Astrocyte (in vitro differentiated cells and primary cell): ENCODE measurements at regions not wholly inside any gene's neighbourhood (a gene's known extent, or its start where the extent isn't known, plus 50 kb on each side); places are given as distances from the start of the nearest gene placed in this dataset.

Experiments used
- DNase-seq: peaks from one replicate; pipeline ENCODE4 v3.0.0-alpha.2; 2010; ENCODE audit warnings: low read depth
- FAIRE-seq: peaks from 2 replicates; lab custom pipeline; 2011; peaks lifted over from hg19 to GRCh38; lab: Jason Lieb, UNC
- H2AFZ ChIP-seq: 2 replicates; pipeline ENCODE4 v1.6.0; 2012; ENCODE audit warnings: low read depth, low read length, inconsistent platforms
- H3K27ac ChIP-seq: 2 replicates; pipeline ENCODE4 v1.5.1; 2011; ENCODE audit warnings: low read depth, low read length, inconsistent platforms
- H3K27me3 ChIP-seq: 2 replicates; pipeline ENCODE4 v1.6.0; 2011; ENCODE audit warnings: low read length, inconsistent platforms; ENCODE audit not compliant: insufficient read depth
- H3K36me3 ChIP-seq: 2 replicates; pipeline ENCODE4 v1.5.1; 2011; ENCODE audit warnings: low read length, inconsistent platforms; ENCODE audit not compliant: insufficient read depth
- H3K4me1 ChIP-seq: 2 replicates; pipeline ENCODE4 v1.5.1; 2011; ENCODE audit warnings: low read length, inconsistent platforms; ENCODE audit not compliant: insufficient read depth
- H3K4me2 ChIP-seq: 2 replicates; pipeline ENCODE4 v1.6.0; 2012; ENCODE audit warnings: low read length, inconsistent platforms
- H3K4me3 ChIP-seq: 2 replicates; pipeline ENCODE4 v1.5.1; 2011; ENCODE audit warnings: low read depth, mild to moderate bottlenecking, low read length, inconsistent platforms; ENCODE audit not compliant: insufficient read depth
- H3K79me2 ChIP-seq: 2 replicates; pipeline ENCODE4 v1.6.0; 2012; ENCODE audit warnings: mild to moderate bottlenecking, low read length, inconsistent platforms; ENCODE audit not compliant: insufficient read depth
- H3K9ac ChIP-seq: 2 replicates; pipeline ENCODE4 v1.6.0; 2012; ENCODE audit warnings: mild to moderate bottlenecking, low read length, inconsistent platforms
- H3K9me3 ChIP-seq: 2 replicates; pipeline ENCODE4 v1.5.1; 2012; ENCODE audit warnings: low read depth, mild to moderate bottlenecking, low read length, inconsistent platforms; ENCODE audit not compliant: insufficient read depth
- H4K20me1 ChIP-seq: 2 replicates; pipeline ENCODE4 v1.6.0; 2012; ENCODE audit warnings: low read length, inconsistent platforms; ENCODE audit not compliant: insufficient read depth
- H3K27ac Mint-ChIP-seq: one replicate; pipeline ENCODE4 v1.8.0; 2021; ENCODE audit warnings: mild to moderate bottlenecking, mixed read lengths; ENCODE audit not compliant: unreplicated experiment
- H3K27me3 Mint-ChIP-seq: one replicate; pipeline ENCODE4 v1.8.0; 2021; ENCODE audit warnings: low read depth, mixed read lengths; ENCODE audit not compliant: unreplicated experiment
- H3K36me3 Mint-ChIP-seq: one replicate; pipeline ENCODE4 v1.8.0; 2021; ENCODE audit warnings: low read depth, mixed read lengths; ENCODE audit not compliant: unreplicated experiment
- H3K4me1 Mint-ChIP-seq: one replicate; pipeline ENCODE4 v1.8.0; 2021; ENCODE audit warnings: low read depth, mixed read lengths; ENCODE audit not compliant: unreplicated experiment
- H3K4me3 Mint-ChIP-seq: one replicate; pipeline ENCODE4 v1.8.0; 2021; ENCODE audit warnings: mild to moderate bottlenecking, moderate library complexity, mixed read lengths; ENCODE audit not compliant: unreplicated experiment
- H3K9me3 Mint-ChIP-seq: one replicate; pipeline ENCODE4 v1.8.0; 2021; ENCODE audit warnings: mild to moderate bottlenecking, mixed read lengths; ENCODE audit not compliant: unreplicated experiment
- EZH2 ChIP-seq: IDR thresholded peaks from 2 replicates; pipeline ENCODE4 v1.6.1; 2012; ENCODE audit warnings: mild to moderate bottlenecking, low read length, inconsistent platforms; ENCODE audit not compliant: insufficient read depth
- TF ChIP-seq, protein P1 (sequence below): IDR thresholded peaks from 2 replicates; pipeline ENCODE4 v1.5.1; 2011; ENCODE audit warnings: low read depth, mild to moderate bottlenecking, inconsistent platforms, low read length, moderate library complexity; ENCODE audit not compliant: insufficient read depth

DNA sequence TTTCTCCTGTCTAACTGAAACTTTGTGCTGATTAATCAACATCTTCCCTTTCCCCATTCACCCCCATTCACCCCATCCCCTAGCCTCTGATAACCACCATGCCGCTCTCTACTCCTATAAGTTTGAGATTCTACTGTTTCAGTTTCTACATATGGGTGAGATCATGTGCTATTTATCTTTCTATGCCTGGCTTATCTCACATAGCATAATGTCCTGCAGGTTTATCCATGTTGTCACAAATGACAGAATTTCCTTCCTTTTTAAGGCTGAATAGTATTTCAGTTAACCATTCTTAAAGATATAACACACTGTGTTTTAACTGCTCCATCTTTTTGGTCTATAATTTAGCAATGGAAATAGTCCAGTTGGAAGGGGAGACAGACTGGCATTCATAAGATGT is 205.1 kb downstream of the SNCAIP start:
- Mint-ChIP-seq H3K27ac (no peak overlapping the region), H3K4me1 (no peaks in the 10 kb centered on the region), H3K36me3 (no peaks in the 10 kb centered on the region), H3K9me3 (no peaks in the 10 kb centered on the region), H3K27me3 (peaks cover 7% of the 10 kb centered on the region), H3K4me3 (no peak overlapping the region)
- DNase-seq (no peak), FAIRE-seq (no peak)
- Histone ChIP-seq H3K9me3 (no peaks in the 10 kb centered on the region), H3K4me1 (no peaks in the 10 kb centered on the region), H3K36me3 (no peaks in the 10 kb centered on the region), H4K20me1 (no peaks in the 10 kb centered on the region), H3K4me3 (no peak overlapping the region), H3K9ac (no peak overlapping the region), H3K27ac (no peak overlapping the region), H3K27me3 (peaks cover 3% of the 10 kb centered on the region), H2AFZ (no peak overlapping the region), H3K4me2 (no peak overlapping the region), H3K79me2 (no peaks in the 10 kb centered on the region)
- TF ChIP-seq, protein P1, sequence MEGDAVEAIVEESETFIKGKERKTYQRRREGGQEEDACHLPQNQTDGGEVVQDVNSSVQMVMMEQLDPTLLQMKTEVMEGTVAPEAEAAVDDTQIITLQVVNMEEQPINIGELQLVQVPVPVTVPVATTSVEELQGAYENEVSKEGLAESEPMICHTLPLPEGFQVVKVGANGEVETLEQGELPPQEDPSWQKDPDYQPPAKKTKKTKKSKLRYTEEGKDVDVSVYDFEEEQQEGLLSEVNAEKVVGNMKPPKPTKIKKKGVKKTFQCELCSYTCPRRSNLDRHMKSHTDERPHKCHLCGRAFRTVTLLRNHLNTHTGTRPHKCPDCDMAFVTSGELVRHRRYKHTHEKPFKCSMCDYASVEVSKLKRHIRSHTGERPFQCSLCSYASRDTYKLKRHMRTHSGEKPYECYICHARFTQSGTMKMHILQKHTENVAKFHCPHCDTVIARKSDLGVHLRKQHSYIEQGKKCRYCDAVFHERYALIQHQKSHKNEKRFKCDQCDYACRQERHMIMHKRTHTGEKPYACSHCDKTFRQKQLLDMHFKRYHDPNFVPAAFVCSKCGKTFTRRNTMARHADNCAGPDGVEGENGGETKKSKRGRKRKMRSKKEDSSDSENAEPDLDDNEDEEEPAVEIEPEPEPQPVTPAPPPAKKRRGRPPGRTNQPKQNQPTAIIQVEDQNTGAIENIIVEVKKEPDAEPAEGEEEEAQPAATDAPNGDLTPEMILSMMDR = no peak
- no peak for TF ChIP-seq EZH2

GRCh38 chr5:122523776-122524175 is 211.7 kb downstream of the SNCAIP start:
- Histone ChIP-seq H3K4me1 (no peaks in the 10 kb centered on the region), H3K79me2 (no peaks in the 10 kb centered on the region), H3K9me3 (no peaks in the 10 kb centered on the region), H3K4me2 (no peak overlapping the region), H3K36me3 (no peaks in the 10 kb centered on the region), H3K4me3 (no peak overlapping the region), H4K20me1 (no peaks in the 10 kb centered on the region), H3K27ac (no peak overlapping the region), H2AFZ (no peak overlapping the region), H3K9ac (no peak overlapping the region), H3K27me3 (peaks cover 2% of the 10 kb centered on the region)
- FAIRE-seq (no peak), DNase-seq (no peak)
- no peak overlapping the region for H3K27ac Mint-ChIP-seq
- no peak overlapping the region for H3K4me3 Mint-ChIP-seq
- no peaks in the 10 kb centered on the region for H3K36me3 Mint-ChIP-seq
- peaks cover 1% of the 10 kb centered on the region for H3K27me3 Mint-ChIP-seq
- H3K4me1 Mint-ChIP-seq = no peaks in the 10 kb centered on the region
- no peaks in the 10 kb centered on the region for H3K9me3 Mint-ChIP-seq
- no peak for TF ChIP-seq EZH2
- TF ChIP-seq, protein P1 = no peak

DNA sequence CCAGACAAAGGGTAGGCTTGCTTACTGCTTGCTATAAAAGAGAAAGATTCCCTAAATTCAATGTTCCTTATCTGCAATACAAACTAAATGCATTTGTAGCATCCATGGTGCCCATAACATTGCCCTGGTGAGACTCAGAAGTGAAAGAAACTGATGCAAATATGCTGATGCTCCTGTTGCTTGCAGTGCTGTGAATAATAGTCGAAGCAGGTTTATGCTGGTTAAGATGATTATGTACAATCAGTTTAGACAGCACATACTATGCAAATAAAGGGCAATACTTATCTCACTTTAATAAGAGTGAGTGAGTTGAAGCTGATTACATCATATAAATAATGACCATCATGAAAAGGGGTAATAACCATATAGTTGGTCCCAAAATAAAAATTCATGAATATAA is 215.5 kb downstream of the SNCAIP start:
- no peaks in the 10 kb centered on the region for H3K9me3 Mint-ChIP-seq

More for the DNA sequence above, 215.5 kb downstream of the SNCAIP start:
- Histone ChIP-seq H3K9ac (no peak overlapping the region), H3K4me3 (no peak overlapping the region), H4K20me1 (no peaks in the 10 kb centered on the region), H2AFZ (no peak overlapping the region), H3K4me2 (no peak overlapping the region), H3K36me3 (no peaks in the 10 kb centered on the region), H3K79me2 (no peaks in the 10 kb centered on the region), H3K27ac (no peak overlapping the region), H3K4me1 (no peaks in the 10 kb centered on the region), H3K9me3 (no peaks in the 10 kb centered on the region), H3K27me3 (no peaks in the 10 kb centered on the region)
- FAIRE-seq = no peak
- TF ChIP-seq, protein P1 = no peak
- TF ChIP-seq EZH2 = no peak
- Mint-ChIP-seq H3K36me3 (no peaks in the 10 kb centered on the region), H3K4me3 (no peak overlapping the region), H3K27ac (no peak overlapping the region), H3K27me3 (no peaks in the 10 kb centered on the region), H3K4me1 (no peaks in the 10 kb centered on the region)
- no peak for DNase-seq
